ENCODE measurements at regions not wholly inside any gene's neighbourhood (a gene's known extent, or its start where the extent isn't known, plus 50 kb on each side); places are given as distances from the start of the nearest gene placed in this dataset.

DNA sequence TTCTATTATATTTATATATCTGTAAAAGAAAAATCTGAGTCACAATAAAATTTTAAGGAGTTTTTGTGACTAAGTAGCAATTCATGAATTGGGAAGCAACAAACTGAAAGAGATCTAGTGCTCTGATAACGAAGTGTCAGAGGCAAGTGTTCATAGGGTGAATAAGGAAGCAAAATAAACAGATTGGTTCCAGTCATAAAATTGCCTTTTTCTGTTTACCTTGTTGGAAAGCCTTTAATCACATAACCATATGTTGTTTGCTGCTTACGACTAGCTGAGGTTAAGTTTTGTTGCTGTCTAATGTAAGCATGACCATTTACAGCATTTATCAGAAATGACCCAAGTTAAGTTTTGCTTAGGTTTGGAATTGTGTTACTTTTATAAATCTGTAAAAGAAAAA is 358.9 kb downstream of the ARL6IP6 start:
- TF ChIP-seq, protein P1, sequence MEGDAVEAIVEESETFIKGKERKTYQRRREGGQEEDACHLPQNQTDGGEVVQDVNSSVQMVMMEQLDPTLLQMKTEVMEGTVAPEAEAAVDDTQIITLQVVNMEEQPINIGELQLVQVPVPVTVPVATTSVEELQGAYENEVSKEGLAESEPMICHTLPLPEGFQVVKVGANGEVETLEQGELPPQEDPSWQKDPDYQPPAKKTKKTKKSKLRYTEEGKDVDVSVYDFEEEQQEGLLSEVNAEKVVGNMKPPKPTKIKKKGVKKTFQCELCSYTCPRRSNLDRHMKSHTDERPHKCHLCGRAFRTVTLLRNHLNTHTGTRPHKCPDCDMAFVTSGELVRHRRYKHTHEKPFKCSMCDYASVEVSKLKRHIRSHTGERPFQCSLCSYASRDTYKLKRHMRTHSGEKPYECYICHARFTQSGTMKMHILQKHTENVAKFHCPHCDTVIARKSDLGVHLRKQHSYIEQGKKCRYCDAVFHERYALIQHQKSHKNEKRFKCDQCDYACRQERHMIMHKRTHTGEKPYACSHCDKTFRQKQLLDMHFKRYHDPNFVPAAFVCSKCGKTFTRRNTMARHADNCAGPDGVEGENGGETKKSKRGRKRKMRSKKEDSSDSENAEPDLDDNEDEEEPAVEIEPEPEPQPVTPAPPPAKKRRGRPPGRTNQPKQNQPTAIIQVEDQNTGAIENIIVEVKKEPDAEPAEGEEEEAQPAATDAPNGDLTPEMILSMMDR (IDR thresholded peaks at IDR 0.05) = no peak
- TF ChIP-seq POLR2A (IDR thresholded peaks at IDR 0.05) = no peak
- no peak for TF ChIP-seq EP300 (IDR thresholded peaks at IDR 0.05)
